CD4-positive, alpha-beta memory T cell (primary cell): ENCODE measurements at regions not wholly inside any gene's neighbourhood (a gene's known extent, or its start where the extent isn't known, plus 50 kb on each side); places are given as distances from the start of the nearest gene placed in this dataset.
A peak's percentile ranks its signal among the peaks of the same experiment; 100 is the strongest.

ENCODE experiments used
- CTCF ChIA-PET: fragments of 350-600 bp; sonication (Branson Sonifier 250); formaldehyde crosslinking; loops from one replicate; lab custom pipeline; 2021; ENCODE audit warnings: inconsistent platforms; ENCODE audit not compliant: partially characterized antibody; lab: Charles Lee
- POLR2A ChIA-PET: fragments of 350-600 bp; sonication (Branson Sonifier 250); formaldehyde crosslinking; loops from one replicate; lab custom pipeline; 2021; ENCODE audit not compliant: partially characterized antibody; lab: Charles Lee
- DNase-seq, 5 donors: peaks; one replicate each; pipeline versions ENCODE4 v3.0.0 to v3.0.0-alpha.2; 2020 to 2022; ENCODE audit warnings: mixed read lengths in 1 of 5
- H3K27ac ChIP-seq: one replicate; pipeline ENCODE4 v1.7.0; 2013; ENCODE audit warnings: low read depth, low read length
- H3K27me3 ChIP-seq: 2 replicates; pipeline ENCODE4 v1.7.0; 2013; ENCODE audit warnings: mild to moderate bottlenecking, low read length, moderate library complexity; ENCODE audit not compliant: insufficient read depth
- H3K36me3 ChIP-seq: 2 replicates; pipeline ENCODE4 v1.7.0; 2013; ENCODE audit warnings: mild to moderate bottlenecking, low read length, moderate library complexity; ENCODE audit not compliant: insufficient read depth
- H3K4me1 ChIP-seq: 2 replicates; pipeline ENCODE4 v1.7.0; 2013; ENCODE audit warnings: mild to moderate bottlenecking, low read length, moderate library complexity; ENCODE audit not compliant: insufficient read depth
- H3K4me3 ChIP-seq, 2 donors: one replicate each; pipeline ENCODE4 v1.7.0; 2013; ENCODE audit warnings: low read length in 2 of 2, mild to moderate bottlenecking in 1 of 2
- H3K9me3 ChIP-seq, 2 donors: one replicate each; pipeline ENCODE4 v1.7.0; 2013; ENCODE audit warnings: low read length in 2 of 2, control low read depth in 1 of 2; ENCODE audit not compliant: control insufficient read depth in 1 of 2
- H3K27ac Mint-ChIP-seq, 7 donors: one replicate each; pipeline ENCODE4 v1.8.0; 2020 to 2021; ENCODE audit warnings: mixed read lengths in 7 of 7, mild to moderate bottlenecking in 6 of 7, inconsistent platforms in 3 of 7, moderate library complexity in 3 of 7
- H3K27me3 Mint-ChIP-seq, 2 donors: one replicate each; pipeline ENCODE4 v1.8.0; 2020 to 2021; ENCODE audit warnings: mixed read lengths in 2 of 2
- H3K36me3 Mint-ChIP-seq, 2 donors: one replicate each; pipeline ENCODE4 v1.8.0; 2020 to 2021; ENCODE audit warnings: mixed read lengths in 2 of 2, inconsistent platforms in 1 of 2, mild to moderate bottlenecking in 1 of 2
- H3K4me1 Mint-ChIP-seq, 4 donors: one replicate each; pipeline ENCODE4 v1.8.0; 2020 to 2021; ENCODE audit warnings: mixed read lengths in 4 of 4, mild to moderate bottlenecking in 1 of 4
- H3K4me3 Mint-ChIP-seq, 8 donors: one replicate each; pipeline ENCODE4 v1.8.0; 2020 to 2021; ENCODE audit warnings: mixed read lengths in 8 of 8, mild to moderate bottlenecking in 7 of 8, moderate library complexity in 6 of 8, inconsistent platforms in 3 of 8
- H3K9me3 Mint-ChIP-seq, 8 donors: one replicate each; pipeline ENCODE4 v1.8.0; 2020 to 2021; ENCODE audit warnings: mixed read lengths in 8 of 8, mild to moderate bottlenecking in 5 of 8, inconsistent platforms in 3 of 8, moderate library complexity in 1 of 8
- intact Hi-C: fragments of 100-400 bp; cut with micrococcal nuclease; formaldehyde crosslinking; loops from one replicate; pipeline ENCODE4 v1.15.1; 2023

DNA sequence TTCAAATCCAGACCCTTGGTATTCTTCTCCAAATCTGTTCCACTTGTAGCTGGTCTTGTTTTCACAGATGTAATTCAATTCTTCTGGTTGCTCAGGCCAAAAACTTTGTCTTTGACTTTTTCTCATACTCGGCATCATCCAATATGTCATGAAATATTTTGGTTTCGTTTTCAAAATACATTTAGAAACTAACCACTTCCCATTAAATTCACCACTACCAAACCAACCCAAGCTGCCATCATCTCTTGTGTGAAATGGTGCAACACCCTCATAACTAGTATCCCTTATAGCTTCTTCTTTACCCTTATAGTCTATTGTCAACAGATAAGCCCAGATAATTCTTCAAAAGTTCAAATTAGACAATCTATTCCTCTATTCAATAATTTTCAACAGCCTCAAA, 192.1 kb downstream of the PRR32 start:
- Mint-ChIP-seq H3K36me3 (no peaks in the 10 kb centered on the region), H3K4me3 (peak overlapping the region in 4 of 8 donors; percentile 7 to 61 (median 38)), H3K9me3 (peaks cover 0 to 6% (median 2%) of the 10 kb centered on the region in 8 donors), H3K27ac (no peak overlapping the region), H3K27me3 (no peaks in the 10 kb centered on the region), H3K4me1 (peaks cover 0 to 5% (median 2%) of the 10 kb centered on the region in 4 donors)
- Histone ChIP-seq H3K4me1 (no peaks in the 10 kb centered on the region), H3K36me3 (no peaks in the 10 kb centered on the region), H3K9me3 (no peaks in the 10 kb centered on the region), H3K4me3 (no peak overlapping the region), H3K27me3 (no peaks in the 10 kb centered on the region), H3K27ac (no peak overlapping the region)
- intact Hi-C loops = no loop called here
- POLR2A ChIA-PET = no interaction called here
- no peak for DNase-seq
- CTCF ChIA-PET = no interaction called here

- Histone ChIP-seq H3K27ac (no peak overlapping the region), H3K4me3 (no peak overlapping the region), H3K9me3 (no peaks in the 10 kb centered on the region), H3K4me1 (no peaks in the 10 kb centered on the region), H3K36me3 (no peaks in the 10 kb centered on the region), H3K27me3 (no peaks in the 10 kb centered on the region)
- no peak for DNase-seq
- Mint-ChIP-seq H3K27me3 (no peaks in the 10 kb centered on the region), H3K4me1 (no peaks in the 10 kb centered on the region), H3K9me3 (peaks cover 0 to 8% (median under 1%) of the 10 kb centered on the region in 8 donors), H3K27ac (no peak overlapping the region), H3K36me3 (no peaks in the 10 kb centered on the region), H3K4me3 (no peak overlapping the region)
- intact Hi-C loops = no loop called here
- ChIA-PET CTCF (no interaction called here), POLR2A (no interaction called here)
These were observed 205.5 kb downstream of the PRR32 start for GRCh38 chrX:127025013-127025412.

- H3K9me3 Mint-ChIP-seq = peaks cover 0 to 4% (median 0%) of the 10 kb centered on the region in 8 donors
- Histone ChIP-seq H3K9me3 (no peaks in the 10 kb centered on the region), H3K4me3 (no peak overlapping the region), H3K4me1 (no peaks in the 10 kb centered on the region), H3K27me3 (no peaks in the 10 kb centered on the region), H3K27ac (no peak overlapping the region), H3K36me3 (no peaks in the 10 kb centered on the region)
- H3K36me3 Mint-ChIP-seq = no peaks in the 10 kb centered on the region
- no peak overlapping the region for H3K4me3 Mint-ChIP-seq
- intact Hi-C loops = no loop called here
- H3K27ac Mint-ChIP-seq = no peak overlapping the region
- H3K27me3 Mint-ChIP-seq = no peaks in the 10 kb centered on the region
- no peak for DNase-seq
- ChIA-PET POLR2A (no interaction called here), CTCF (interaction anchor here (0.6 kb wide), 1 partner anchor 933 kb away, joined by 4 read pairs; no protein-coding TSS in a partner anchor)
- no peaks in the 10 kb centered on the region for H3K4me1 Mint-ChIP-seq
These were observed 210.7 kb downstream of the PRR32 start for GRCh38 chrX:127030016-127030748.

- POLR2A ChIA-PET = no interaction called here
- peaks cover 0 to 6% (median 0%) of the 10 kb centered on the region in 8 donors for H3K9me3 Mint-ChIP-seq
These were observed 217.6 kb downstream of the PRR32 start for GRCh38 chrX:127037159-127037558.

GRCh38 chrX:127038065-127038464, 218.5 kb downstream of the PRR32 start:
- H3K27me3 ChIP-seq = no peaks in the 10 kb centered on the region
- Mint-ChIP-seq H3K27ac (no peak overlapping the region), H3K4me1 (no peaks in the 10 kb centered on the region), H3K9me3 (peaks cover 0 to 6% (median 1%) of the 10 kb centered on the region in 8 donors), H3K4me3 (no peak overlapping the region), H3K27me3 (no peaks in the 10 kb centered on the region), H3K36me3 (no peaks in the 10 kb centered on the region)
- no peaks in the 10 kb centered on the region for H3K9me3 ChIP-seq
- no peaks in the 10 kb centered on the region for H3K4me1 ChIP-seq
- no peak overlapping the region for H3K4me3 ChIP-seq
- intact Hi-C loops = no loop called here
- no peak overlapping the region for H3K27ac ChIP-seq
- POLR2A ChIA-PET = no interaction called here
- CTCF ChIA-PET = no interaction called here
- no peaks in the 10 kb centered on the region for H3K36me3 ChIP-seq
- DNase-seq = no peak

More at GRCh38 chrX:127037159-127037558, 217.6 kb downstream of the PRR32 start:
- Histone ChIP-seq H3K27me3 (no peaks in the 10 kb centered on the region), H3K27ac (no peak overlapping the region), H3K36me3 (no peaks in the 10 kb centered on the region), H3K4me3 (no peak overlapping the region), H3K4me1 (no peaks in the 10 kb centered on the region), H3K9me3 (no peaks in the 10 kb centered on the region)
- H3K27me3 Mint-ChIP-seq = no peaks in the 10 kb centered on the region
- no peak overlapping the region for H3K27ac Mint-ChIP-seq
- H3K4me3 Mint-ChIP-seq = no peak overlapping the region
- intact Hi-C loops = no loop called here
- no peaks in the 10 kb centered on the region for H3K36me3 Mint-ChIP-seq
- DNase-seq = no peak
- CTCF ChIA-PET = no interaction called here
- H3K4me1 Mint-ChIP-seq = no peaks in the 10 kb centered on the region

- Histone ChIP-seq H3K4me1 (no peaks in the 10 kb centered on the region), H3K27ac (no peak overlapping the region), H3K36me3 (no peaks in the 10 kb centered on the region), H3K27me3 (no peaks in the 10 kb centered on the region), H3K4me3 (no peak overlapping the region), H3K9me3 (no peaks in the 10 kb centered on the region)
- Mint-ChIP-seq H3K4me1 (no peaks in the 10 kb centered on the region), H3K9me3 (peaks cover 0 to 11% (median 1%) of the 10 kb centered on the region in 8 donors), H3K27me3 (no peaks in the 10 kb centered on the region), H3K36me3 (no peaks in the 10 kb centered on the region), H3K27ac (no peak overlapping the region), H3K4me3 (no peak overlapping the region)
- ChIA-PET POLR2A (no interaction called here), CTCF (no interaction called here)
- intact Hi-C loops = no loop called here
- no peak for DNase-seq
These were observed 238.5 kb downstream of the PRR32 start for GRCh38 chrX:127057891-127058619.

GRCh38 chrX:127085939-127086338, 266.4 kb downstream of the PRR32 start:
- POLR2A ChIA-PET = no interaction called here
- Histone ChIP-seq H3K27me3 (no peaks in the 10 kb centered on the region), H3K9me3 (no peaks in the 10 kb centered on the region), H3K27ac (no peak overlapping the region), H3K4me1 (no peaks in the 10 kb centered on the region), H3K4me3 (no peak overlapping the region), H3K36me3 (no peaks in the 10 kb centered on the region)
- intact Hi-C loops = no loop called here
- no peaks in the 10 kb centered on the region for H3K36me3 Mint-ChIP-seq
- no peaks in the 10 kb centered on the region for H3K4me1 Mint-ChIP-seq
- no peak for DNase-seq
- CTCF ChIA-PET = no interaction called here
- peaks cover 0 to 4% (median 0%) of the 10 kb centered on the region in 8 donors for H3K9me3 Mint-ChIP-seq
- no peaks in the 10 kb centered on the region for H3K27me3 Mint-ChIP-seq
- H3K4me3 Mint-ChIP-seq = no peak overlapping the region
- no peak overlapping the region for H3K27ac Mint-ChIP-seq
